Transverse colon (tissue), 4 donors: ENCODE measurements at regions not wholly inside any gene's neighbourhood (a gene's known extent, or its start where the extent isn't known, plus 50 kb on each side); places are given as distances from the start of the nearest gene placed in this dataset.

Source experiments
- DNase-seq: peaks from one replicate; pipeline ENCODE4 v3.0.0-alpha.2; 2019
- H3K27ac ChIP-seq, 4 donors: fragments of 200-600 bp; sonication (generic); 2 replicates each; pipeline ENCODE4 v1.5.1; 2016 to 2018; ENCODE audit warnings: inconsistent platforms in 4 of 4
- H3K27me3 ChIP-seq: fragments of 200-600 bp; sonication (generic); 2 replicates; pipeline ENCODE4 v1.5.1; 2017; ENCODE audit warnings: inconsistent platforms
- H3K36me3 ChIP-seq, 4 donors: fragments of 200-600 bp; sonication (generic); 2 replicates each; pipeline ENCODE4 v1.5.1; 2017 to 2019; ENCODE audit warnings: inconsistent platforms in 4 of 4
- H3K4me1 ChIP-seq, 4 donors: fragments of 200-600 bp; sonication (generic); 2 replicates each; pipeline ENCODE4 v1.5.1; 2017 to 2020; ENCODE audit warnings: inconsistent platforms in 4 of 4
- H3K4me3 ChIP-seq, 4 donors: fragments of 200-600 bp; sonication (generic); 1 replicate in 1 of 4; 2 replicates in 3 of 4; pipeline versions ENCODE4 v1.5.1 to v1.6.1; 2017 to 2019; ENCODE audit warnings: inconsistent platforms in 4 of 4
- H3K9me3 ChIP-seq, 2 donors: fragments of 200-600 bp; sonication (generic); 2 replicates each; pipeline ENCODE4 v1.5.1; 2017 to 2019; ENCODE audit warnings: inconsistent platforms in 2 of 2
- CTCF ChIP-seq, 5 experiments: fragments of 200-600 bp in 3 of 5; fragments of 450-650 bp in 2 of 5; sonication (generic) in 3 of 5; IDR thresholded peaks; 1 replicate in 2 of 5; 2 replicates in 3 of 5; pipeline ENCODE4 v1.5.1; 2016 to 2017; ENCODE audit warnings: antibody characterized with exemption in 5 of 5, inconsistent platforms in 3 of 5, mild to moderate bottlenecking in 2 of 5, moderate library complexity in 1 of 5
- EP300 ChIP-seq: sonication (generic); formaldehyde crosslinking; IDR thresholded peaks from one replicate; pipeline ENCODE4 v1.6.1; 2017; ENCODE audit warnings: antibody characterized with exemption, low read depth
- POLR2A ChIP-seq: fragments of 450-650 bp; IDR thresholded peaks from one replicate; pipeline ENCODE4 v1.6.1; 2016; ENCODE audit warnings: antibody characterized with exemption, mild to moderate bottlenecking, moderate library complexity
- POLR2AphosphoS5 ChIP-seq, 3 donors: sonication (generic); formaldehyde crosslinking; IDR thresholded peaks; one replicate each; pipeline ENCODE4 v1.6.1; 2016; ENCODE audit warnings: antibody characterized with exemption in 3 of 3
- WGBS, 2 donors: methylation state at CpG; one replicate each; pipeline ENCODE4 v1.1.5; 2018; ENCODE audit warnings: low coverage in 1 of 2; 5-methylcytosine and 5-hydroxymethylcytosine counted together
- in situ Hi-C, 4 donors: fragments of 200-750 bp; cut with MboI; loops; one replicate each; pipeline versions ENCODE4 v1.15.0 to v1.15.1; 2017; ENCODE audit warnings: low sequenced_read_pairs in 3 of 4, low pct_ligation_motif_present in 1 of 4, low pct_unique_long_range_greater_than_20kb in 1 of 4
- intact Hi-C: fragments of 100-400 bp; cut with DNase I; formaldehyde crosslinking; loops from one replicate; pipeline ENCODE4 v1.15.1; 2023; ENCODE audit warnings: low total_unique reads

GRCh38 chr21:41623945-41624344 lies 116.0 kb upstream of the TMPRSS2 start:
- Histone ChIP-seq H3K9me3 (no peaks in the 10 kb centered on the region), H3K4me3 (no peak overlapping the region), H3K27ac (no peak overlapping the region), H3K4me1 (peaks cover 0 to 6% (median 0%) of the 10 kb centered on the region in 4 donors), H3K27me3 (peaks cover 80% of the 10 kb centered on the region), H3K36me3 (no peaks in the 10 kb centered on the region)
- TF ChIP-seq EP300 (no peak), POLR2AphosphoS5 (IDR thresholded peaks at IDR 0.05) (no peak), POLR2A (no peak), CTCF (IDR thresholded peaks at IDR 0.05) (no peak)
- intact Hi-C loops (no loop called here), in situ Hi-C loops (loop anchor here in 2 of 4 donors (10.0 to 25.0 kb wide), 2 partner anchors 151 to 488 kb away; no protein-coding TSS in a partner anchor)
- no peak for DNase-seq
- WGBS, 2 donors = 85 to 86% methylated on average over 8 of the region's 8 CpGs

GRCh38 chr21:41622831-41623548 lies 115.0 kb upstream of the TMPRSS2 start:
- Histone ChIP-seq H3K36me3 (no peaks in the 10 kb centered on the region), H3K9me3 (no peaks in the 10 kb centered on the region), H3K27ac (no peak overlapping the region), H3K4me3 (no peak overlapping the region), H3K27me3 (peaks cover 80% of the 10 kb centered on the region), H3K4me1 (no peaks in the 10 kb centered on the region)
- 81 to 83% methylated on average over 8 to 26 of the region's 26 CpGs for WGBS, 2 donors
- in situ Hi-C loops (loop anchor here in 2 of 4 donors (10.0 to 25.0 kb wide), 2 partner anchors 152 to 489 kb away; no protein-coding TSS in a partner anchor), intact Hi-C loops (no loop called here)
- TF ChIP-seq EP300 = no peak
- no peak for TF ChIP-seq POLR2AphosphoS5 (IDR thresholded peaks at IDR 0.05)
- TF ChIP-seq POLR2A = no peak
- TF ChIP-seq CTCF (IDR thresholded peaks at IDR 0.05) = no peak
- DNase-seq = no peak

DNA sequence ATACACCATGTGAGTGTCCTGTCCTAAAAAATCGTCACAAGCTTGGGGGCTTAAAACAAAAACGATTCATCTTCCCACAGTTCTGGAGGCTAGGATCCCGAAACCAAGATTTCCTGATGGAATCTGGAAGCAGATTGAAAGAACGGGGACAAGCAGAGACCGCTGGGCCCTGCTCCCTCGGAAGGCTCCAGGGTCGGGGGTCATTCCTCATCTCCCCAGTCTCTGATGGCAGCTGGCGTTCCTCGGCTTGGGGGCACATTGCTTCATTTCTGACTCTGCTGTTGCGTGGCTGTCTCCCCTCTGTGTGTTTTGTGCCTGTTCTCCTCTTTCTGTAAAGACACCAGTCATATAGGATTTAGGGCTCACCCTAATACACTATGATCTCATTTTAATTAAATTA lies 114.2 kb upstream of the TMPRSS2 start:
- DNase-seq = no peak
- no peaks in the 10 kb centered on the region for H3K4me1 ChIP-seq
- H3K4me3 ChIP-seq = no peak overlapping the region
- no peaks in the 10 kb centered on the region for H3K9me3 ChIP-seq
- WGBS, 2 donors = 79% methylated on average over 10 of the region's 10 CpGs; no CpG with 5 or more reads in 1 of the 2 donors
- no peak overlapping the region for H3K27ac ChIP-seq
- intact Hi-C loops = no loop called here
- no peak for TF ChIP-seq CTCF (IDR thresholded peaks at IDR 0.05)
- TF ChIP-seq EP300 = no peak
- TF ChIP-seq POLR2AphosphoS5 (IDR thresholded peaks at IDR 0.05) = no peak
- TF ChIP-seq POLR2A = no peak
- peaks cover 72% of the 10 kb centered on the region for H3K27me3 ChIP-seq
- in situ Hi-C loops = loop anchor here in 2 of 4 donors (10.0 to 25.0 kb wide), 2 partner anchors 153 to 490 kb away; no protein-coding TSS in a partner anchor
- no peaks in the 10 kb centered on the region for H3K36me3 ChIP-seq

GRCh38 chr21:41621513-41621912 lies 113.6 kb upstream of the TMPRSS2 start:
- intact Hi-C loops (no loop called here), in situ Hi-C loops (loop anchor here in 2 of 4 donors (10.0 to 25.0 kb wide), 2 partner anchors 153 to 491 kb away; no protein-coding TSS in a partner anchor)
- Histone ChIP-seq H3K27me3 (peaks cover 73% of the 10 kb centered on the region), H3K4me3 (no peak overlapping the region), H3K27ac (no peak overlapping the region), H3K9me3 (no peaks in the 10 kb centered on the region), H3K4me1 (peaks cover 0 to 1% (median 0%) of the 10 kb centered on the region in 4 donors), H3K36me3 (no peaks in the 10 kb centered on the region)
- TF ChIP-seq POLR2AphosphoS5 (IDR thresholded peaks at IDR 0.05) (no peak), POLR2A (no peak), CTCF (IDR thresholded peaks at IDR 0.05) (no peak), EP300 (no peak)
- WGBS, 2 donors = 52 to 58% methylated on average over 10 of the region's 10 CpGs
- DNase-seq = no peak
